Endothelial cell of umbilical vein (primary cell): ENCODE measurements at regions not wholly inside any gene's neighbourhood (a gene's known extent, or its start where the extent isn't known, plus 50 kb on each side); places are given as distances from the start of the nearest gene placed in this dataset.

ENCODE experiments used
- EZH2 ChIP-seq: IDR thresholded peaks from 2 replicates; pipeline ENCODE4 v1.6.1; 2012; ENCODE audit warnings: borderline replicate concordance, low read depth, mild to moderate bottlenecking, moderate library complexity, low read length, inconsistent platforms; ENCODE audit not compliant: severe bottlenecking
- JUN ChIP-seq: IDR thresholded peaks from 2 replicates; pipeline ENCODE4 v1.6.1; 2011; ENCODE audit warnings: borderline replicate concordance, low read depth; ENCODE audit not compliant: insufficient read length, insufficient read depth
- POLR2A ChIP-seq: IDR thresholded peaks from 2 replicates; pipeline ENCODE4 v1.6.1; 2012; ENCODE audit warnings: low read depth, mild to moderate bottlenecking, control low read depth, low read length
- POLR2AphosphoS5 ChIP-seq: IDR thresholded peaks from 2 replicates; pipeline ENCODE4 v1.6.1; 2012; ENCODE audit warnings: low read depth, mild to moderate bottlenecking, control low read depth, low read length, moderate library complexity; ENCODE audit not compliant: insufficient read depth
- TF ChIP-seq, protein P1 (sequence below), 2 donors: IDR thresholded peaks; 1 replicate in 1 of 2; 2 replicates in 1 of 2; pipeline ENCODE4 v1.5.1; 2011; ENCODE audit warnings: low read length in 2 of 2, mild to moderate bottlenecking in 2 of 2, moderate library complexity in 2 of 2, control low read depth in 1 of 2, inconsistent platforms in 1 of 2, low read depth in 1 of 2; ENCODE audit not compliant: insufficient read depth in 1 of 2; ENCODE audit errors: extremely low read depth in 1 of 2

DNA sequence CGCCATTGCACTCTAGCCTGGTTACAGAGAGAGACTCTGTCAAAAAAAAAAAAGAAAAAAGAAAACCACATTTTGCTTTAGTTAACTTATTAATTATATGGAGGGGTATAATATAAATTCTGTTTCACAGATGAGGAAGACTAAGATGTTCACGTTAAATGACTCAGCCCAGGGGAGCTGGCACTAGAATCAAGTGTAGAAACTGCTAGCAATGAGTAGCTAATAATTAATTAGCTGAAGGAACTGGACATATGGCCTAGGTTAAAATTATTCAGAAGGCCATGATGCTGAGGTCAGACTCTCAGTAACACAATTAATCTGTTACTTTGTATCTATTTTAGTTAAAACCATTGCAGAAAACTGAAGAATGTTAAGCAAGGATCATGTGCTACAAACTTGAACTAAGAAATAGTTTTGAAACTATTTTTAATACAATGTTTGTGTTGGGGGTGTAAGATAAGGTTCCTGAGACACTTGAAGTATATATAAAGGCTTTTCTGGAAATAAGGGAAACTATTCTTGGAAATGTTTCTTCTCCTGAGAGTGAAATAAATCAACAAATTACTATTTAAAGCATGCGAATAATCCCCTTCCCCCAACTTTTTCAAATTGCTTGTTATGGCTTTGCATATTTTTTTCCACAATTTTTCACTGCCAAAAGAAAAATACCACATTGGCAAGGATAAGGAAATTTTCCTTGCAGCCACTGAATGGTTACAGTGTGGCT is 589.3 kb downstream of the SOX5 start:
- TF ChIP-seq, protein P1, sequence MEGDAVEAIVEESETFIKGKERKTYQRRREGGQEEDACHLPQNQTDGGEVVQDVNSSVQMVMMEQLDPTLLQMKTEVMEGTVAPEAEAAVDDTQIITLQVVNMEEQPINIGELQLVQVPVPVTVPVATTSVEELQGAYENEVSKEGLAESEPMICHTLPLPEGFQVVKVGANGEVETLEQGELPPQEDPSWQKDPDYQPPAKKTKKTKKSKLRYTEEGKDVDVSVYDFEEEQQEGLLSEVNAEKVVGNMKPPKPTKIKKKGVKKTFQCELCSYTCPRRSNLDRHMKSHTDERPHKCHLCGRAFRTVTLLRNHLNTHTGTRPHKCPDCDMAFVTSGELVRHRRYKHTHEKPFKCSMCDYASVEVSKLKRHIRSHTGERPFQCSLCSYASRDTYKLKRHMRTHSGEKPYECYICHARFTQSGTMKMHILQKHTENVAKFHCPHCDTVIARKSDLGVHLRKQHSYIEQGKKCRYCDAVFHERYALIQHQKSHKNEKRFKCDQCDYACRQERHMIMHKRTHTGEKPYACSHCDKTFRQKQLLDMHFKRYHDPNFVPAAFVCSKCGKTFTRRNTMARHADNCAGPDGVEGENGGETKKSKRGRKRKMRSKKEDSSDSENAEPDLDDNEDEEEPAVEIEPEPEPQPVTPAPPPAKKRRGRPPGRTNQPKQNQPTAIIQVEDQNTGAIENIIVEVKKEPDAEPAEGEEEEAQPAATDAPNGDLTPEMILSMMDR (IDR thresholded peaks at IDR 0.05; ENCODE audit: extremely low read depth in 1 of 2, insufficient read depth in 1 of 2, low read depth in 1 of 2, low read length in 2 of 2) = no peak
- TF ChIP-seq POLR2A = no peak
- TF ChIP-seq POLR2AphosphoS5 = no peak
- no peak for TF ChIP-seq JUN
- no peak for TF ChIP-seq EZH2
